PC-3 (cell line): ENCODE measurements at regions not wholly inside any gene's neighbourhood (a gene's known extent, or its start where the extent isn't known, plus 50 kb on each side); places are given as distances from the start of the nearest gene placed in this dataset.

Experiments
- ATAC-seq: fragments of 200-7000 bp; cut with Tn5 transposase; 2 replicates; pipeline ENCODE4 v1.9.1; 2020; ENCODE audit warnings: mild to moderate bottlenecking, moderate library complexity
- BruUV-seq: library from RNA; stranded (reverse); fragments of 400-500 nt; replicated peaks from 2 replicates; lab custom pipeline; 2021; lab: Mats Ljungman, UMichigan
- CTCF ChIA-PET: fragments of 300-600 bp; sonication (Branson Sonifier 250); formaldehyde crosslinking; loops from one replicate; lab custom pipeline; 2022; ENCODE audit warnings: antibody characterized with exemption; lab: Charles Lee
- POLR2A ChIA-PET: fragments of 300-600 bp; sonication (Branson Sonifier 250); formaldehyde crosslinking; loops from one replicate; lab custom pipeline; 2022; ENCODE audit warnings: antibody characterized with exemption; ENCODE audit not compliant: unreplicated experiment; lab: Charles Lee
- DNase-seq: peaks from one replicate; pipeline ENCODE4 v3.0.0-alpha.2; 2015
- H2AFZ ChIP-seq: fragments of 300-600 bp; sonication (generic); 2 replicates; pipeline ENCODE4 v1.6.0; 2016; ENCODE audit warnings: antibody characterized with exemption, low read length
- H3F3A ChIP-seq: fragments of 300-600 bp; sonication (generic); one replicate; pipeline ENCODE4 v1.6.0; 2017; ENCODE audit warnings: antibody characterized with exemption, low read length, control low read depth, mild to moderate bottlenecking; ENCODE audit not compliant: unreplicated experiment
- H3K27ac ChIP-seq: fragments of 300-600 bp; sonication (generic); 2 replicates; pipeline ENCODE4 v1.5.1; 2016; ENCODE audit warnings: mild to moderate bottlenecking, low read length
- H3K27me3 ChIP-seq: fragments of 300-600 bp; sonication (generic); 2 replicates; pipeline ENCODE4 v1.6.1; 2016; ENCODE audit warnings: low read length, mixed read lengths
- H3K36me3 ChIP-seq: fragments of 300-600 bp; sonication (generic); 2 replicates; pipeline ENCODE4 v1.6.1; 2016; ENCODE audit warnings: low read depth, mixed run types, low read length, mixed read lengths
- H3K4me1 ChIP-seq: fragments of 300-600 bp; sonication (generic); 2 replicates; pipeline ENCODE4 v1.5.1; 2016; ENCODE audit warnings: low read length; ENCODE audit not compliant: insufficient read depth
- H3K4me2 ChIP-seq: fragments of 300-600 bp; sonication (generic); 2 replicates; pipeline ENCODE4 v1.6.0; 2016; ENCODE audit warnings: low read length
- H3K4me3 ChIP-seq: fragments of 300-600 bp; sonication (generic); 2 replicates; pipeline ENCODE4 v1.5.1; 2016; ENCODE audit warnings: mild to moderate bottlenecking, low read length, mixed read lengths
- H3K79me2 ChIP-seq: fragments of 300-600 bp; sonication (generic); 2 replicates; pipeline ENCODE4 v1.6.1; 2017; ENCODE audit warnings: low read length, mixed read lengths
- H3K9ac ChIP-seq: fragments of 300-600 bp; sonication (generic); 2 replicates; pipeline ENCODE4 v1.6.0; 2016; ENCODE audit warnings: mild to moderate bottlenecking, low read length
- H3K9me2 ChIP-seq: fragments of 300-600 bp; sonication (generic); replicated peaks from 2 replicates; pipeline ENCODE4 v1.6.1; 2016; ENCODE audit warnings: mixed run types, low read length, mixed read lengths
- H3K9me3 ChIP-seq: fragments of 300-600 bp; sonication (generic); 2 replicates; pipeline ENCODE4 v1.6.1; 2016; ENCODE audit warnings: low read length, mixed read lengths
- H4K20me1 ChIP-seq: fragments of 300-600 bp; sonication (generic); 2 replicates; pipeline ENCODE4 v1.6.1; 2016; ENCODE audit warnings: low read length, mixed read lengths
- EZH2 ChIP-seq: fragments of 300-600 bp; sonication (generic); IDR thresholded peaks from one replicate; pipeline ENCODE4 v1.6.1; 2017; ENCODE audit warnings: antibody characterized with exemption, mild to moderate bottlenecking, low read length; ENCODE audit not compliant: unreplicated experiment
- EZH2phosphoT487 ChIP-seq: fragments of 300-600 bp; sonication (generic); IDR thresholded peaks from 2 replicates; pipeline ENCODE4 v1.6.1; 2018; ENCODE audit warnings: mild to moderate bottlenecking, antibody characterized with exemption, low read length, borderline replicate concordance
- intact Hi-C: fragments of 100-400 bp; cut with micrococcal nuclease; formaldehyde crosslinking; loops from 2 replicates; pipeline ENCODE4 v1.9.0; 2023
- TF ChIP-seq, protein P1 (sequence below): fragments of 300-600 bp; sonication (generic); conservative IDR thresholded peaks from 2 replicates; pipeline ENCODE4 v1.5.1; 2017; ENCODE audit warnings: antibody characterized with exemption, low read depth, mild to moderate bottlenecking, low read length

DNA sequence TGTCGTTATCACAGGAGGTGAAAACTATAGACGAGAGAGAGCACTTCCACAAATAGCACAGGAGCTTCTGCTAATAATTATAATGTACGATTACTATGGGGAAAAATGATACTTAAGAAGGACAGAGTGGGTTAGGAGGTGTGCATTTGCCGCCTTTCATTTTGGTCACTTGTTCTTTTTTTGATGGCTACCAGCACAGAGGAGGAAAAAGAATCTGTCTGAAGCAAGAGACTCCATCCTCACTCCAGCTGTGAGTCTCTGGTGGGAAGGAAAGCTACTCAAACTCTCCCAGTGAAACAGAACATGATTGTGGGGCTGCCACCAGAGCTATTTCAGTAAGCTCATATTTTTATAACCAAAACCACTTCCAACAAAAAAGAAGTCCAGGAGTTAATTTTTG lies 270.4 kb upstream of the TMEM161B start:
- Histone ChIP-seq H3F3A (no peaks in the 10 kb centered on the region), H3K9me3 (no peaks in the 10 kb centered on the region), H3K4me3 (no peak overlapping the region), H3K27me3 (no peaks in the 10 kb centered on the region), H2AFZ (no peak overlapping the region), H3K4me1 (peaks cover 9% of the 10 kb centered on the region), H3K4me2 (no peak overlapping the region), H4K20me1 (no peaks in the 10 kb centered on the region), H3K79me2 (no peaks in the 10 kb centered on the region), H3K36me3 (no peaks in the 10 kb centered on the region), H3K9ac (no peak overlapping the region), H3K9me2 (no peaks in the 10 kb centered on the region), H3K27ac (no peak overlapping the region)
- ATAC-seq (no peak), DNase-seq (no peak)
- ChIA-PET CTCF (no interaction called here), POLR2A (no interaction called here)
- no TSS peak for BruUV-seq
- TF ChIP-seq EZH2, result no peak
- no peak for TF ChIP-seq EZH2phosphoT487
- TF ChIP-seq, protein P1, sequence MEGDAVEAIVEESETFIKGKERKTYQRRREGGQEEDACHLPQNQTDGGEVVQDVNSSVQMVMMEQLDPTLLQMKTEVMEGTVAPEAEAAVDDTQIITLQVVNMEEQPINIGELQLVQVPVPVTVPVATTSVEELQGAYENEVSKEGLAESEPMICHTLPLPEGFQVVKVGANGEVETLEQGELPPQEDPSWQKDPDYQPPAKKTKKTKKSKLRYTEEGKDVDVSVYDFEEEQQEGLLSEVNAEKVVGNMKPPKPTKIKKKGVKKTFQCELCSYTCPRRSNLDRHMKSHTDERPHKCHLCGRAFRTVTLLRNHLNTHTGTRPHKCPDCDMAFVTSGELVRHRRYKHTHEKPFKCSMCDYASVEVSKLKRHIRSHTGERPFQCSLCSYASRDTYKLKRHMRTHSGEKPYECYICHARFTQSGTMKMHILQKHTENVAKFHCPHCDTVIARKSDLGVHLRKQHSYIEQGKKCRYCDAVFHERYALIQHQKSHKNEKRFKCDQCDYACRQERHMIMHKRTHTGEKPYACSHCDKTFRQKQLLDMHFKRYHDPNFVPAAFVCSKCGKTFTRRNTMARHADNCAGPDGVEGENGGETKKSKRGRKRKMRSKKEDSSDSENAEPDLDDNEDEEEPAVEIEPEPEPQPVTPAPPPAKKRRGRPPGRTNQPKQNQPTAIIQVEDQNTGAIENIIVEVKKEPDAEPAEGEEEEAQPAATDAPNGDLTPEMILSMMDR, result no peak
- intact Hi-C loops, result no loop called here

DNA sequence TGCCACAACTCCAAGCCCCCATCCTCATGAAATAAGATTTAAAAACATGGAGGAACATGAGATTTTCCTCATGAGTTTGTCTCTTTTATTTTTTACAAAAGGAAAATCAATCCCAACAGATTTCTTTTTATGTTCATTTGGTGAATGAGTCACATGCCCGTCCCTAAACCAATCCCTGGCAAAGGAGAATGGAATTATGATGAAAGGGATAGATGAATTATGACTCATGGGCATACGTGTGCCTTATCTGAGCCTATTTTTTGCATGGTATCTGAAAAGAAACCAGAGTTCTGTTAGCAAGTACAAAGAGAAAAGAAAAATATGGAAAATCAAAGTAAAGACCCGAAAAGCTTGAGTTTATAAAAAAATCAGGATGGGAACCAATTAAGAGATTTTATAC lies 267.5 kb upstream of the TMEM161B start:
- Histone ChIP-seq H3K9me2 (no peaks in the 10 kb centered on the region), H3K9ac (no peak overlapping the region), H3K27ac (0 out of 2 replicates have a peak overlapping the region, but pooled peaks have one; percentile 5), H3K9me3 (no peaks in the 10 kb centered on the region), H3K4me2 (no peak overlapping the region), H3K36me3 (no peaks in the 10 kb centered on the region), H3K4me1 (peaks cover 9% of the 10 kb centered on the region), H3K27me3 (no peaks in the 10 kb centered on the region), H4K20me1 (no peaks in the 10 kb centered on the region), H3F3A (no peaks in the 10 kb centered on the region), H3K4me3 (no peak overlapping the region), H3K79me2 (no peaks in the 10 kb centered on the region), H2AFZ (no peak overlapping the region)
- DNase-seq (peak; percentile 66), ATAC-seq (peak; percentile 67)
- no peak for TF ChIP-seq EZH2
- TF ChIP-seq, protein P1, result no peak
- TF ChIP-seq EZH2phosphoT487, result no peak
- POLR2A ChIA-PET, result no interaction called here
- intact Hi-C loops, result no loop called here
- no TSS peak for BruUV-seq
- CTCF ChIA-PET, result no interaction called here

DNA sequence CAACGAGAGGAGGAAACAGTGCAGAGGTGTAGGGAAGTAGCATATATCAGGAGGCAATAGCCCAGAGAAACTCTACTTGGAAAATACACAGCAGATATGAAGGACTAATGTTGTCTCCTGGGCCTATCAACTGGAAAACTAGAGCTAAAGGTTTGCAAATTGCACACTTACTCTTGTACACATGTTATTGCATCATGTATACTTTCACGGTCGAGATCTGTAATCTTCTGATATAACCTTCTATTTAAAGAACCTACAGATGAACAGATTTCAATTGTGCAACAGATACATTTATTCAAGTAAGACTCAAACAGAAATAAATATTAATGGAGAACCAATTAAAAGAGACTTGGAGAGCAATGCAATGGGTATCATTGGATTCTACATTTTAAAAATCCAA lies 256.3 kb upstream of the TMEM161B start:
- TF ChIP-seq EZH2 (no peak), EZH2phosphoT487 (no peak)
- TF ChIP-seq, protein P1, result no peak
- Histone ChIP-seq H3K27me3 (no peaks in the 10 kb centered on the region), H3K4me1 (no peaks in the 10 kb centered on the region), H3K4me2 (no peak overlapping the region), H3K9ac (no peak overlapping the region), H3K27ac (no peak overlapping the region), H3K9me2 (no peaks in the 10 kb centered on the region), H3K79me2 (no peaks in the 10 kb centered on the region), H4K20me1 (no peaks in the 10 kb centered on the region), H3K36me3 (no peaks in the 10 kb centered on the region), H3K4me3 (no peak overlapping the region), H3K9me3 (no peaks in the 10 kb centered on the region), H3F3A (no peaks in the 10 kb centered on the region), H2AFZ (no peak overlapping the region)
- intact Hi-C loops, result no loop called here
- CTCF ChIA-PET, result no interaction called here
- no peak for DNase-seq
- no TSS peak for BruUV-seq
- POLR2A ChIA-PET, result no interaction called here
- ATAC-seq, result no peak
